Activated T-helper 2 cell treated with anti-CD3 and anti-CD28 coated beads, Interferon-gamma antibody, Interleukin-2, Interleukin-4, amounts not matched to agents 10 μg/mL and 5 μg/mL and 100 μg/mL, durations not matched to agents 14 hours and 24 hours and 36 hours (primary cell): ENCODE measurements at regions not wholly inside any gene's neighbourhood (a gene's known extent, or its start where the extent isn't known, plus 50 kb on each side); places are given as distances from the start of the nearest gene placed in this dataset.

Experiments
- DNase-seq: peaks from one replicate; pipeline ENCODE4 v3.0.0; 2021; ENCODE audit warnings: low spot score
- H3K27ac Mint-ChIP-seq: one replicate; pipeline ENCODE4 v1.8.0; 2021; ENCODE audit warnings: mixed read lengths
- H3K27me3 Mint-ChIP-seq: one replicate; pipeline ENCODE4 v1.8.0; 2021; ENCODE audit warnings: low read depth, mixed read lengths
- H3K36me3 Mint-ChIP-seq: one replicate; pipeline ENCODE4 v1.8.0; 2021; ENCODE audit warnings: low read depth, mixed read lengths
- H3K4me1 Mint-ChIP-seq: one replicate; pipeline ENCODE4 v1.8.0; 2021; ENCODE audit warnings: low read depth, mixed read lengths
- H3K4me3 Mint-ChIP-seq: one replicate; pipeline ENCODE4 v1.8.0; 2021; ENCODE audit warnings: low read depth, mild to moderate bottlenecking, moderate library complexity, mixed read lengths
- H3K9me3 Mint-ChIP-seq: one replicate; pipeline ENCODE4 v1.8.0; 2021; ENCODE audit warnings: mixed read lengths
- intact Hi-C: fragments of 100-400 bp; cut with micrococcal nuclease; formaldehyde crosslinking; loops from one replicate; pipeline ENCODE4 v1.15.1; 2023

DNA sequence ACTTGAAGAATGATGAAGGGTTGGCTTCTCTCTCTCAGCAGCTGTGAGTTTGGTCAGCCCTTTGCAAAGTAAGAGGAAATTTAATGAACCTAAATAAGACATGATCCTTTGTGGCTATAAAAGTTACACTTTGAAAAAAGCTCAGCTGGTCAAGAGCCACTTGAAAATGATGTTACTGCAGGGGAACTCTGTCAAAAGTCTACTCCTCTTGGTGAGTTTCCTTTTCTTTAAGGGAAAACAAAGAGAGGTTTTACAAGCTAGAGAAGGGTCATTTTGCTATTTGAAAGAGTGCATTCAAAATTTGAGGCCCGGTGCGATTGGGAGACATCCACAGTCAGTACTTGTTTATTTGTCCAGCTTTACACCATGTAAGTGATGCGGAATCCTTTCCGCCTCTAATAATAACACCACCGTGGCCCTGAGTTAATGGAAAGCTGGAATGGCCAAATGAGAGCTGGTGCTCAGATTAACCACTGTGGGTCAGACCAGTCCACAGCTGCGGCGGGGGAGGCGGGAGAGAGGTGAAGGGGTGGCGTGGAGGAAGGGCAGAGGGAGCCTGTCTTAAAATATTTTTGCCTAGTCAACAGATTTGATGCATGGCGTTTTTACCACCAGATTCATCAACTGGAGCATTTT is 404.0 kb downstream of the TLE4 start:
- H3K4me1 Mint-ChIP-seq = no peaks in the 10 kb centered on the region
- DNase-seq = no peak
- no peaks in the 10 kb centered on the region for H3K9me3 Mint-ChIP-seq
- no peak overlapping the region for H3K4me3 Mint-ChIP-seq
- no peaks in the 10 kb centered on the region for H3K27me3 Mint-ChIP-seq
- intact Hi-C loops = no loop called here
- H3K36me3 Mint-ChIP-seq = no peaks in the 10 kb centered on the region
- H3K27ac Mint-ChIP-seq = no peak overlapping the region

DNA sequence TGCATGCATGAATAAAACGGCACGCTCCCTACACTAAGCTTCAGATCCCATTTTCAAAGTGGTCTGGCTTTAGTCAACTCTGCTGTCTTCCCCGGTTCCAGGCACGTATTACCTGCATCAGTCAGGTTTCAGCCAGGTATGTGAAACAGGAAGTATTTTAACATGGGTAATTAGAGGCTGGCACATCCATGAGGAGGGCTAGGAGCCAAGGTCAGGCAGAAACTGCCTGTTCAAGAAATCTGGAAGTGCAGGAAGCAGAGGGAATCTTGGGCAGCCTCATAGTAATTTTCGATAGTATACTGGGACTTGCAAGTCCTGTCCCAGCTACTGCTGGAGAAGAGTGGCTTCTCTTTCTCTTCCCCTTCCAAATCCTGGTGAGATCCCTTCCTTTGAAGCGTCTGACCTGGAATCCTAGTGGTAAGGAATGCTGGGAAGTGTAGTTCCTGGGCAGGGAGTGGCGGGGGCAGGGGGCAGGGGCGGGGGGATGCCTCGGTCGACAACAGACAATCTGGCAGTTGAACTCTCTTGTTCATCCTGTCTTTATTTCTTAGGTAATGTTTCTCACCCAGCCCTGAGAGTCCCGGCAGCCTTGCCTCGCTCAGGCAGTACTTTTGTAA is 403.1 kb downstream of the TLE4 start:
- intact Hi-C loops = no loop called here
- H3K9me3 Mint-ChIP-seq = no peaks in the 10 kb centered on the region
- no peak overlapping the region for H3K27ac Mint-ChIP-seq
- no peak overlapping the region for H3K4me3 Mint-ChIP-seq
- no peak for DNase-seq
- no peaks in the 10 kb centered on the region for H3K27me3 Mint-ChIP-seq
- H3K36me3 Mint-ChIP-seq = no peaks in the 10 kb centered on the region
- H3K4me1 Mint-ChIP-seq = no peaks in the 10 kb centered on the region

DNA sequence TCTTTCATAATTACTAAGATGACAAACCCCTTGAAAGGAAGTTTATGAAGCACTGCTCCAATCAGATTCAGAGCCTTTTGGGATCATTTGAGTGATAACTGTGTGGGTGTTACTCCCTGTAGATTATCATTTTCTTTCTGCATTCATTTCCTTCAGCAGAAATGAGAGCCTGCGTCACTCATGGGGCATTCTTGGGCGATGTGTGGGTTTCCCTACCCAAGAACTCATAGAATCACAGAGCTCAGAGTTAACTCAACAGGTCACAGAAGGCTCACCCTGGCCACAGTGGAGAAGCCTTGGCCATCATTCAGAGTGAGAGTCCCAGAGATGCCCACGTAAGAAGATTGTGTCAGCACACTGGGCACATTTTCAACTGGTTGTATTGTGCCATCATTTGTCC is 401.9 kb downstream of the TLE4 start:
- Mint-ChIP-seq H3K36me3 (no peaks in the 10 kb centered on the region), H3K27me3 (no peaks in the 10 kb centered on the region), H3K4me3 (no peak overlapping the region), H3K9me3 (no peaks in the 10 kb centered on the region), H3K27ac (no peak overlapping the region), H3K4me1 (no peaks in the 10 kb centered on the region)
- intact Hi-C loops = no loop called here
- DNase-seq = no peak

DNA sequence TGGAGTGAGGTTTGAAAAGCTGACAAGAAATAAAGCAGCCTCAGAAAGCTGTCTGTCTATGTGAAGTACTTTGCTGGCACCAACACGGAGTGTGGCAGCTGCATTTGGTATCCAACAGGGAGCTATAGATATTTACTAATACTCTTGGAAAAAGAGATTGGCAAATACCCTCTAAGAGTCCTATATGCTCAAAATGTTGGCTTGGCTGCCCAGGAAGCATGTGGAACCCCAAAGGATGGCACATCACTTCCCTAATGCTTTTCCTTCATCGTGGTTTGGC is 398.3 kb downstream of the TLE4 start:
- H3K27ac Mint-ChIP-seq = no peak overlapping the region
- H3K4me1 Mint-ChIP-seq = no peaks in the 10 kb centered on the region
- intact Hi-C loops = no loop called here
- H3K9me3 Mint-ChIP-seq = no peaks in the 10 kb centered on the region
- no peaks in the 10 kb centered on the region for H3K36me3 Mint-ChIP-seq
- no peak for DNase-seq
- no peak overlapping the region for H3K4me3 Mint-ChIP-seq
- no peaks in the 10 kb centered on the region for H3K27me3 Mint-ChIP-seq

DNA sequence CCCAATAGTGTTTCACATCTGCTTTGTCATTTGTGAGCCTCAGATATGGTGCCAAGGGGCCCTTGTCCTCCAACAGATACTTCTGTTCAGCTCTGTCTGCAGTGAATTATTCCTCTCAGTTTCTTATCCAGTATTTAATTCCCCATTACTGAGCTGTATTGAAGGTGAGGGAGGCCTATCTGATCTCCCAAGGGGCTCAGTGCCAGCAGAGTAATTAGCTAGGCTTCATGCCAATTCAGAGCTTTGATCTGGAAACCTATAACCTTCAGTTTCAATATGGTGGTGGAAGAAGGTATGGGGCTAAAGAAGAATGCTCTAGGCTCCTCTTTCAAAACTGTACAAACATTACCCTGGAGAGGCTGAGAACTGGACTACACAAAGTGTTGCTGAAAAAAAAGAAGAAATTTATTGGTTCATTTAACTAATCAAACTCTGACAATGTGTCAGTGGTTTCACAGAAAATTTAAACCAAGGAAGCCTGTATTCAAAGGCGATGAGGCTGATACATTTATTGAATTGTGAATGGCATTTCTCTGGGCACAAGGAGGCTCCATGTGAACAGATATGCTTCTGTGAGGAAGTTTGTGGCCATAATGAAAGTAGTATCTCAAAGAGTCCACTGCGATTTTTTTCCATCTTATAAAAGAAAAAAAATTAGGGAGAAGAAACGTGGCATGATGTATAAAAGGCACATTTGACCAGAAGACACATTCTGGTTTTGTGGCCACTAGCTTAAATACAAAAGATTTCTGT is 397.8 kb downstream of the TLE4 start:
- H3K36me3 Mint-ChIP-seq = no peaks in the 10 kb centered on the region

DNA sequence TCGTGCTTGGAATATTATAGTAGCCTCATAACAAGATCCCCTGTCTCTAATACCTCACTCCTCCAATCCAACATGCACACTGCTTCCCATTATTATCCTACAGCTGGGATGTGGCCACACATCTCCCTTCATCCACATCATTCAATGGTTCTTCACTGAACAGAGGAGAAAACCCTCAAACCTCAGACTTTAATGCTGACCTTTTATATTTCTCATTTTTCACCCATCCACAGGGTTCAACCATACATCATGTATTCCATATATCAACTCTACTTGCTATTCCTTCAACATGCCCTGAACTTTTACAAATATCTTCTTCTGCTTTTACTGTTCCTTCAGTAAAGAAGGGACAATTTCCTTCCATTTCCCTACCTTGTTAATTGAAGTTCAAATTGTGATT is 396.8 kb downstream of the TLE4 start:
- DNase-seq = no peak
- Mint-ChIP-seq H3K4me3 (no peak overlapping the region), H3K36me3 (no peaks in the 10 kb centered on the region), H3K27me3 (no peaks in the 10 kb centered on the region), H3K4me1 (no peaks in the 10 kb centered on the region), H3K27ac (no peak overlapping the region), H3K9me3 (no peaks in the 10 kb centered on the region)
- intact Hi-C loops = no loop called here

More for the DNA sequence above, 397.8 kb downstream of the TLE4 start:
- Mint-ChIP-seq H3K9me3 (no peaks in the 10 kb centered on the region), H3K4me3 (no peak overlapping the region), H3K27me3 (no peaks in the 10 kb centered on the region), H3K27ac (no peak overlapping the region), H3K4me1 (no peaks in the 10 kb centered on the region)
- no peak for DNase-seq
- intact Hi-C loops = no loop called here

DNA sequence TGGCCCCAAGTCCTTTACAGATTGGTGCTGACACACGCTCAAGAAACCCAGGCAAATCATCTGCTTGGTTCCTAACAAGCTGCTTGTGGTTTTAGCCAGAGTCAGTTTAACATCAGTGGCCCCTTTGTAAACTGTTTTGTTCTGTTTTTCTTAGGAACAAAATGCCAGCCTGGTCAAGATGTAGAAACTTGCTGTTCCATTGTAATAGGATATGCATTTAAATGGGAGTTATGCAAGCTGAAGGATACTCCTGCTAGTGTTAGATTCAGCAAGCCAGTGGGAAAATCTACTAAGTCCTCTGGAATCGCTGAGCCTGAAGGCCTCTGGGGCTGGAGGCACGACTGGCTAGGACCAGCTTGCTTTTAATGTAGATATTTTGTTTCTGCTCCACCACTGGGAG is 391.1 kb downstream of the TLE4 start:
- no peaks in the 10 kb centered on the region for H3K36me3 Mint-ChIP-seq
- no peak for DNase-seq
- H3K27ac Mint-ChIP-seq = no peak overlapping the region
- intact Hi-C loops = no loop called here
- H3K4me1 Mint-ChIP-seq = no peaks in the 10 kb centered on the region
- no peak overlapping the region for H3K4me3 Mint-ChIP-seq
- no peaks in the 10 kb centered on the region for H3K9me3 Mint-ChIP-seq
- peaks cover 2% of the 10 kb centered on the region for H3K27me3 Mint-ChIP-seq

DNA sequence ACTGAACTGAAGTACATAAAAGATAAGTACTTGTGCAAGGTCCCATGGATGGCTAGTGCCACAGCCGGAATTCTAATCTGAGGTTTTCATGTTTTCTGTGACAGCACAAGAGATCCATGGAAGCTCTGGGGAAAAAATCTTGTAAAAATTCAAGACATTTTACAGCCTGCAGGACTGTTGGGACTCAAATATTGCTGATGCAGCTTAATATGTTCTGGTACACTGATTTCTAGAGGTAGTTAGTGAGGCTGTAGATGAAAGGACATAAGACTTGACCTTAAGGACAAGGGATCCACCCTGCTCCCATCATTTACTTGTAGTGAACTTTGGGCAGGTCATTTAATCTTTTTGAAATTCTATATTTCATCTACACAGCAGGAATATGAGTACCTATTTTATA is 390.4 kb downstream of the TLE4 start:
- H3K4me3 Mint-ChIP-seq = no peak overlapping the region

DNA sequence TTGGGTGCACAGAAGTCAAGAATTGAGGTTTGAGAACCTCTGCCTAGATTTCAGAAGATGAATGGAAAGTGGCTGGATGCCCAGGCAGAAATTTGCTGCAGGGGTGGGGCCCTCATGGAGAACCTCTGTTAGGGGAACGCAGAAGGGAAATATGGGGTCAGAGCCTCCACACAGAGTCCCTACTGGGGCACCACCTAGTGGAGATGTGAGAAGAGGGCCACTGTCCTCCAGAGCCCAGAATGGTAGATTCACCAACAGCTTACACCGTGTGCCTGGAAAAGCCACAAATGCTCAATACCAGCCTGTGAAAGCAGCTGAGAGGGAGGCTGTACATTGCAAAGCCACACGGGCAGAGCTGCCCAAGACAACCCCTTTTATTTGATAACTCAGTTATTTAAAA is 383.5 kb downstream of the TLE4 start:
- no peak for DNase-seq
- peaks cover 4% of the 10 kb centered on the region for H3K9me3 Mint-ChIP-seq
- H3K36me3 Mint-ChIP-seq = no peaks in the 10 kb centered on the region
- peaks cover 6% of the 10 kb centered on the region for H3K27me3 Mint-ChIP-seq
- no peaks in the 10 kb centered on the region for H3K4me1 Mint-ChIP-seq
- H3K4me3 Mint-ChIP-seq = no peak overlapping the region
- H3K27ac Mint-ChIP-seq = no peak overlapping the region
- intact Hi-C loops = no loop called here

More for the DNA sequence above, 390.4 kb downstream of the TLE4 start:
- Mint-ChIP-seq H3K27me3 (peaks cover 2% of the 10 kb centered on the region), H3K4me1 (no peaks in the 10 kb centered on the region), H3K27ac (no peak overlapping the region), H3K36me3 (no peaks in the 10 kb centered on the region), H3K9me3 (no peaks in the 10 kb centered on the region)
- no peak for DNase-seq
- intact Hi-C loops = no loop called here

DNA sequence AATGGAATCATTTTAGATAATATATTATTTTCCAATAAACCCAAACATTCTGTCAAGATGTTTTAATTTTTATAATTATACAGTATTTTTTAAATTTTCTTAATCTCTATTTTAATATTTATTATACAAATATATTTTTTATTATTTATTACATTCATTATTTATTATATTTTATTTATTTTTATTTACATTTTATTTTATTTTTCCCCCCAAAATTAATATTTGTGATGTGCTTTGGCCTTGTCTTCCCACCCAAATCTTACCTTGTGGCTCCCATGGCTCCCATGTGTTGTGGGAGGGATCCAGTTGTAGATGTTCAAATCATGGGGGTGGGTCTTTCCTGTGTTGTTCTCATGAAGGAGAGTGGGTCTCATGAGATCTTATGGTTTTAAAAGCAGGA is 382.1 kb downstream of the TLE4 start:
- intact Hi-C loops = no loop called here
- Mint-ChIP-seq H3K27ac (no peak overlapping the region), H3K4me1 (no peaks in the 10 kb centered on the region), H3K27me3 (peaks cover 4% of the 10 kb centered on the region), H3K4me3 (no peak overlapping the region), H3K36me3 (no peaks in the 10 kb centered on the region), H3K9me3 (peaks cover 4% of the 10 kb centered on the region)
- DNase-seq = no peak

DNA sequence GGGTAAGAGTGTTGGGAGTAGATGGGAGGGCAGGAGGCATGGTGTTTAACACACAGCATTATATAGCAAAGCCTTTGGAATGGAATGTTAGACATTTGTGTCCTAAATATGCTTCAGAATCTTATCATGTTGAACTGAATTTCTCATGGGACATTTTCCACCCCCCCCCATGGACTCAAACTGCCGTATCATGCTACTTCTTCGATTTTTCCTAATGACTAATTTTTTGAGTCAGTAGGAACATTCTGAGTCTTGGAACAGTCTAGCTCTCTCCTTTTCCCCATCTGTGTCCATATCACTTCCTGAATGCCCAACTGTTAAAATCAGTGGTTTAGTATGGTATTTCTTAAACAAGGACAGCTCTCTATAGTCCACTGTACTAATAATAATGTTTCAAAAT is 380.6 kb downstream of the TLE4 start:
- H3K36me3 Mint-ChIP-seq = no peaks in the 10 kb centered on the region
- intact Hi-C loops = no loop called here
- peaks cover 4% of the 10 kb centered on the region for H3K27me3 Mint-ChIP-seq
- H3K4me1 Mint-ChIP-seq = no peaks in the 10 kb centered on the region
- DNase-seq = no peak
- no peak overlapping the region for H3K4me3 Mint-ChIP-seq
- no peak overlapping the region for H3K27ac Mint-ChIP-seq
- peaks cover 4% of the 10 kb centered on the region for H3K9me3 Mint-ChIP-seq

DNA sequence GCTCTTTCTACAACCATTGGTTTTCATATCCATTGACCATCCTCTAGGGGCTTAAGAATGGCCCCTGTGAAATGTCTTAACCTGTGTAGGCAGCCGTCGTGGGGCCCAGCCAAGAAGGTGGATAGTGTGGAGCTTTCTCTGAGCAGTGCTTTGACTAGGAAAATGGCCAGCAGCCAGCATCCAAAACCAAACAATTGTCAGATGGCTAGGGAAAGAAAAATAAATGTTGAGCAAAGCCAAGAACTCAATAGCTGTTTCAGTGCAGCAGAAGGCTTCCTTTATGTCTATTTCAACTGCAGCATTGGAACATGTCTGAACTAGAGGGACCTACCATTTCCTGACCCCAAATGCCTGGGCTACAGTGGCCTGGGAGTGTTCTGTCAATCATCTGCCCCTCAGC is 374.9 kb downstream of the TLE4 start:
- intact Hi-C loops = no loop called here
- H3K9me3 Mint-ChIP-seq = no peaks in the 10 kb centered on the region
- DNase-seq = no peak
- no peaks in the 10 kb centered on the region for H3K4me1 Mint-ChIP-seq
- H3K27me3 Mint-ChIP-seq = no peaks in the 10 kb centered on the region
- no peak overlapping the region for H3K27ac Mint-ChIP-seq
- H3K36me3 Mint-ChIP-seq = no peaks in the 10 kb centered on the region
- H3K4me3 Mint-ChIP-seq = no peak overlapping the region

DNA sequence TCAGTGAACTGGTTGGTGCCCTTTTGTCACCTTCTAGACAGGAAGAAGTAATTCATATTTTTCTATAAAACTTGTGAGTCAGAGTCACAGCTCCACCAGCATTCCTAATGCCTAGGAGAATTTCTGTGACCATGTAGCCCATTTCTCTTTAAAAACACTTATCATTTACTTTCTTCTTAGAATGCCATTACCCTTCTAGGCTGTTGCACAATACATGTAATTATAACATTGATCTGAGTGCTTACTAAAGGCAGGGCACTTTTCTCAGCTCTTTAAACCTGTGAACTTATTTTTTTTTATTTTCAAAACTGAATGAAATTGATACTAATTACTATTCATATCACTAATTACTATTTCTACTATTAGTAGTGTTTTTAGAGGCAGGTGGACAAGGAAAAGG is 373.7 kb downstream of the TLE4 start:
- Mint-ChIP-seq H3K9me3 (no peaks in the 10 kb centered on the region), H3K27me3 (no peaks in the 10 kb centered on the region), H3K4me3 (no peak overlapping the region), H3K36me3 (no peaks in the 10 kb centered on the region), H3K4me1 (no peaks in the 10 kb centered on the region), H3K27ac (no peak overlapping the region)
- intact Hi-C loops = no loop called here
- no peak for DNase-seq
